CD4-positive, CD25-positive, alpha-beta regulatory T cell (primary cell): ENCODE measurements at regions not wholly inside any gene's neighbourhood (a gene's known extent, or its start where the extent isn't known, plus 50 kb on each side); places are given as distances from the start of the nearest gene placed in this dataset.

ENCODE experiments used
- ATAC-seq, 2 donors: fragments of 150-1000 bp; cut with Tn5 transposase; one replicate each; pipeline ENCODE4 v1.10.0; 2021; ENCODE audit warnings: low read depth in 2 of 2, moderate number of reproducible peaks in 2 of 2, moderate library complexity in 1 of 2
- DNase-seq, 3 donors: peaks; one replicate each; pipeline versions ENCODE4 v3.0.0 to v3.0.0-alpha.2; 2012 to 2022; ENCODE audit warnings: mixed read lengths in 1 of 3
- H3K27ac ChIP-seq: one replicate; pipeline ENCODE4 v1.7.0; 2013; ENCODE audit warnings: mild to moderate bottlenecking, low read length; ENCODE audit not compliant: insufficient read depth, poor library complexity, severe bottlenecking
- H3K27me3 ChIP-seq: one replicate; pipeline ENCODE4 v1.7.0; 2013; ENCODE audit warnings: low read length; ENCODE audit not compliant: control insufficient read depth, insufficient read depth
- H3K36me3 ChIP-seq: one replicate; pipeline ENCODE4 v1.7.0; 2013; ENCODE audit warnings: mild to moderate bottlenecking, low read length, moderate library complexity; ENCODE audit not compliant: control insufficient read depth, insufficient read depth
- H3K4me1 ChIP-seq: 2 replicates; pipeline ENCODE4 v1.7.0; 2013; ENCODE audit warnings: mild to moderate bottlenecking, low read length; ENCODE audit not compliant: insufficient read depth, control insufficient read depth, poor library complexity, severe bottlenecking
- H3K4me3 ChIP-seq: one replicate; pipeline ENCODE4 v1.7.0; 2013; ENCODE audit warnings: low read depth, mild to moderate bottlenecking, low read length, moderate library complexity
- H3K9me3 ChIP-seq, 2 experiments: 1 replicate in 1 of 2; 2 replicates in 1 of 2; pipeline ENCODE4 v1.7.0; 2013; ENCODE audit warnings: low read length in 2 of 2, mild to moderate bottlenecking in 1 of 2, moderate library complexity in 1 of 2; ENCODE audit not compliant: control insufficient read depth in 2 of 2
- H3K27ac Mint-ChIP-seq, 3 donors: one replicate each; pipeline ENCODE4 v1.8.0; 2020 to 2022; ENCODE audit warnings: mild to moderate bottlenecking in 3 of 3, mixed read lengths in 3 of 3, moderate library complexity in 2 of 3
- H3K27me3 Mint-ChIP-seq: one replicate; pipeline ENCODE4 v1.8.0; 2022; ENCODE audit warnings: mild to moderate bottlenecking, mixed read lengths
- H3K36me3 Mint-ChIP-seq: one replicate; pipeline ENCODE4 v1.8.0; 2020; ENCODE audit warnings: mixed read lengths
- H3K4me1 Mint-ChIP-seq, 4 donors: one replicate each; pipeline ENCODE4 v1.8.0; 2020 to 2022; ENCODE audit warnings: mixed read lengths in 4 of 4, mild to moderate bottlenecking in 1 of 4
- H3K4me3 Mint-ChIP-seq, 4 donors: one replicate each; pipeline ENCODE4 v1.8.0; 2020 to 2022; ENCODE audit warnings: mild to moderate bottlenecking in 4 of 4, mixed read lengths in 4 of 4, moderate library complexity in 3 of 4
- H3K9me3 Mint-ChIP-seq, 7 donors: one replicate each; pipeline ENCODE4 v1.8.0; 2020 to 2022; ENCODE audit warnings: mixed read lengths in 7 of 7, mild to moderate bottlenecking in 3 of 7, moderate library complexity in 2 of 7

- Mint-ChIP-seq H3K4me1 (no peaks in the 10 kb centered on the region), H3K9me3 (peaks cover 4 to 49% (median 18%) of the 10 kb centered on the region in 7 donors), H3K27ac (no peak overlapping the region)
Measured at GRCh38 chr7:68440866-68441265, 1157.4 kb upstream of the AUTS2 start.

GRCh38 chr7:68441645-68442044 is 1156.6 kb upstream of the AUTS2 start:
- H3K27ac Mint-ChIP-seq = no peak overlapping the region
- Histone ChIP-seq H3K36me3 (no peaks in the 10 kb centered on the region), H3K27ac (no peak overlapping the region), H3K4me1 (no peaks in the 10 kb centered on the region), H3K27me3 (no peaks in the 10 kb centered on the region), H3K4me3 (no peak overlapping the region), H3K9me3 (peaks cover 0 to 12% of the 10 kb centered on the region in 2 experiments)
- no peaks in the 10 kb centered on the region for H3K36me3 Mint-ChIP-seq
- DNase-seq (no peak), ATAC-seq (no peak)
- no peaks in the 10 kb centered on the region for H3K4me1 Mint-ChIP-seq
- no peaks in the 10 kb centered on the region for H3K27me3 Mint-ChIP-seq
- peaks cover 4 to 52% (median 18%) of the 10 kb centered on the region in 7 donors for H3K9me3 Mint-ChIP-seq
- no peak overlapping the region for H3K4me3 Mint-ChIP-seq

More at GRCh38 chr7:68440866-68441265, 1157.4 kb upstream of the AUTS2 start:
- Mint-ChIP-seq H3K27me3 (no peaks in the 10 kb centered on the region), H3K4me3 (no peak overlapping the region), H3K36me3 (no peaks in the 10 kb centered on the region)
- Histone ChIP-seq H3K36me3 (no peaks in the 10 kb centered on the region), H3K4me1 (no peaks in the 10 kb centered on the region), H3K27me3 (no peaks in the 10 kb centered on the region), H3K27ac (no peak overlapping the region), H3K9me3 (peaks cover 0 to 8% of the 10 kb centered on the region in 2 experiments), H3K4me3 (no peak overlapping the region)
- ATAC-seq (no peak), DNase-seq (no peak)

- Mint-ChIP-seq H3K4me1 (no peaks in the 10 kb centered on the region), H3K9me3 (peaks cover 3 to 49% (median 12%) of the 10 kb centered on the region in 7 donors), H3K27ac (no peak overlapping the region), H3K27me3 (no peaks in the 10 kb centered on the region), H3K4me3 (no peak overlapping the region), H3K36me3 (no peaks in the 10 kb centered on the region)
- Histone ChIP-seq H3K4me3 (no peak overlapping the region), H3K36me3 (no peaks in the 10 kb centered on the region), H3K27me3 (no peaks in the 10 kb centered on the region), H3K27ac (no peak overlapping the region), H3K4me1 (no peaks in the 10 kb centered on the region), H3K9me3 (peaks cover 0 to 7% of the 10 kb centered on the region in 2 experiments)
- no peak for DNase-seq
- ATAC-seq = no peak
Measured at GRCh38 chr7:68442931-68443631, 1155.2 kb upstream of the AUTS2 start.

- DNase-seq = no peak
- no peaks in the 10 kb centered on the region for H3K27me3 Mint-ChIP-seq
- no peak overlapping the region for H3K4me3 Mint-ChIP-seq
Measured at GRCh38 chr7:68444042-68444441, 1154.2 kb upstream of the AUTS2 start.

GRCh38 chr7:68444956-68445355 is 1153.3 kb upstream of the AUTS2 start:
- peaks cover 2 to 7% of the 10 kb centered on the region in 2 experiments for H3K9me3 ChIP-seq
- no peak overlapping the region for H3K27ac ChIP-seq
- DNase-seq (no peak), ATAC-seq (no peak)
- no peak overlapping the region for H3K4me3 ChIP-seq
- no peaks in the 10 kb centered on the region for H3K4me1 Mint-ChIP-seq
- H3K27me3 Mint-ChIP-seq = no peaks in the 10 kb centered on the region
- H3K36me3 ChIP-seq = no peaks in the 10 kb centered on the region
- H3K4me1 ChIP-seq = no peaks in the 10 kb centered on the region
- H3K36me3 Mint-ChIP-seq = no peaks in the 10 kb centered on the region
- no peak overlapping the region for H3K4me3 Mint-ChIP-seq
- peaks cover 0 to 59% (median 9%) of the 10 kb centered on the region in 7 donors for H3K9me3 Mint-ChIP-seq
- H3K27ac Mint-ChIP-seq = no peak overlapping the region
- H3K27me3 ChIP-seq = no peaks in the 10 kb centered on the region

More at GRCh38 chr7:68444042-68444441, 1154.2 kb upstream of the AUTS2 start:
- no peak for ATAC-seq
- peaks cover 3 to 50% (median 9%) of the 10 kb centered on the region in 7 donors for H3K9me3 Mint-ChIP-seq
- H3K27ac Mint-ChIP-seq = no peak overlapping the region
- Histone ChIP-seq H3K27me3 (no peaks in the 10 kb centered on the region), H3K9me3 (peaks cover 2 to 7% of the 10 kb centered on the region in 2 experiments), H3K27ac (no peak overlapping the region), H3K36me3 (no peaks in the 10 kb centered on the region), H3K4me1 (no peaks in the 10 kb centered on the region), H3K4me3 (no peak overlapping the region)
- no peaks in the 10 kb centered on the region for H3K4me1 Mint-ChIP-seq
- no peaks in the 10 kb centered on the region for H3K36me3 Mint-ChIP-seq

GRCh38 chr7:68446183-68446582 is 1152.1 kb upstream of the AUTS2 start:
- no peak for DNase-seq
- Histone ChIP-seq H3K9me3 (peaks cover 4 to 7% of the 10 kb centered on the region in 2 experiments), H3K27ac (no peak overlapping the region), H3K27me3 (no peaks in the 10 kb centered on the region), H3K4me1 (no peaks in the 10 kb centered on the region), H3K36me3 (no peaks in the 10 kb centered on the region), H3K4me3 (no peak overlapping the region)
- H3K9me3 Mint-ChIP-seq = peaks cover 0 to 66% (median 8%) of the 10 kb centered on the region in 7 donors
- H3K27me3 Mint-ChIP-seq = no peaks in the 10 kb centered on the region
- no peaks in the 10 kb centered on the region for H3K4me1 Mint-ChIP-seq
- no peaks in the 10 kb centered on the region for H3K36me3 Mint-ChIP-seq
- no peak overlapping the region for H3K27ac Mint-ChIP-seq
- ATAC-seq = no peak
- H3K4me3 Mint-ChIP-seq = no peak overlapping the region

GRCh38 chr7:68449099-68449498 is 1149.2 kb upstream of the AUTS2 start:
- Mint-ChIP-seq H3K9me3 (peaks cover 0 to 56% (median 9%) of the 10 kb centered on the region in 7 donors), H3K4me1 (no peaks in the 10 kb centered on the region), H3K4me3 (no peak overlapping the region), H3K27me3 (no peaks in the 10 kb centered on the region), H3K27ac (peak overlapping the region in 1 of 3 donors; percentile 92), H3K36me3 (no peaks in the 10 kb centered on the region)
- Histone ChIP-seq H3K9me3 (peaks cover 4 to 7% of the 10 kb centered on the region in 2 experiments), H3K27ac (no peak overlapping the region), H3K36me3 (no peaks in the 10 kb centered on the region), H3K4me3 (no peak overlapping the region), H3K27me3 (no peaks in the 10 kb centered on the region), H3K4me1 (no peaks in the 10 kb centered on the region)
- DNase-seq (no peak), ATAC-seq (no peak)

GRCh38 chr7:68449816-68450215 is 1148.5 kb upstream of the AUTS2 start:
- Mint-ChIP-seq H3K27ac (no peak overlapping the region), H3K4me3 (no peak overlapping the region), H3K27me3 (no peaks in the 10 kb centered on the region), H3K4me1 (no peaks in the 10 kb centered on the region), H3K36me3 (no peaks in the 10 kb centered on the region), H3K9me3 (peaks cover 0 to 51% (median 6%) of the 10 kb centered on the region in 7 donors)
- Histone ChIP-seq H3K36me3 (no peaks in the 10 kb centered on the region), H3K4me1 (no peaks in the 10 kb centered on the region), H3K27me3 (no peaks in the 10 kb centered on the region), H3K27ac (no peak overlapping the region), H3K9me3 (peaks cover 4 to 7% of the 10 kb centered on the region in 2 experiments), H3K4me3 (no peak overlapping the region)
- no peak for ATAC-seq
- no peak for DNase-seq
